GM12878 (cell line): ENCODE measurements at regions not wholly inside any gene's neighbourhood (a gene's known extent, or its start where the extent isn't known, plus 50 kb on each side); places are given as distances from the start of the nearest gene placed in this dataset.

ENCODE experiments used
- ATAC-seq: fragments of 200-7000 bp; cut with Tn5 transposase; 3 replicates; pipeline ENCODE4 v1.9.1; 2020; ENCODE audit warnings: mild to moderate bottlenecking, moderate library complexity
- BruUV-seq: library from RNA; stranded (reverse); fragments of 400-500 nt; replicated peaks from 2 replicates; lab custom pipeline; 2021; lab: Mats Ljungman, UMichigan
- CTCF ChIA-PET: fragments of 300-600 bp; sonication (Branson Sonifier 250); formaldehyde crosslinking; extraction: SDS; loops from one replicate; lab custom pipeline; 2021; ENCODE audit warnings: inconsistent platforms; lab: Yijun Ruan, JAX
- POLR2A ChIA-PET: fragments of 350-600 bp; formaldehyde crosslinking; extraction: SDS; loops from one replicate; lab custom pipeline; 2021; ENCODE audit warnings: inconsistent platforms; lab: Charles Lee
- RAD21 ChIA-PET: fragments of 300-600 bp; sonication (Branson Sonifier 250); formaldehyde crosslinking; loops from one replicate; lab custom pipeline; 2023; ENCODE audit warnings: antibody characterized with exemption; ENCODE audit not compliant: unreplicated experiment; lab: Charles Lee
- SMC1A ChIA-PET: fragments of 300-600 bp; sonication (Branson Sonifier 250); formaldehyde crosslinking; loops from one replicate; lab custom pipeline; 2023; ENCODE audit not compliant: unreplicated experiment, uncharacterized antibody; lab: Charles Lee
- DNase-seq: peaks from one replicate; pipeline ENCODE4 v3.0.0-alpha.2; 2011; ENCODE audit warnings: low read depth, low spot score
- FAIRE-seq: peaks from 3 replicates; lab custom pipeline; 2011; peaks lifted over from hg19 to GRCh38; lab: Jason Lieb, UNC
- H2AFZ ChIP-seq: 2 replicates; pipeline ENCODE4 v1.6.0; 2011; ENCODE audit warnings: low read depth, low read length, control low read depth; ENCODE audit not compliant: control insufficient read depth
- H3K27ac ChIP-seq: 2 replicates; pipeline ENCODE4 v1.5.1; 2011; ENCODE audit warnings: control low read depth; ENCODE audit not compliant: control insufficient read depth, insufficient read depth
- H3K27me3 ChIP-seq, 2 experiments: replicated peaks in 1 of 2; 2 replicates each; pipeline versions ENCODE4 v1.6.0 to v1.6.1; 2011; ENCODE audit warnings: low read length in 1 of 2; ENCODE audit not compliant: control insufficient read depth in 2 of 2, insufficient read depth in 2 of 2
- H3K36me3 ChIP-seq, 2 experiments: 2 replicates each; pipeline ENCODE4 v1.5.1; 2011; ENCODE audit warnings: low read length in 1 of 2; ENCODE audit not compliant: control insufficient read depth in 2 of 2, insufficient read depth in 2 of 2
- H3K4me1 ChIP-seq: 2 replicates; pipeline ENCODE4 v1.6.1; 2011; ENCODE audit warnings: mild to moderate bottlenecking, low read length, moderate library complexity, mixed read lengths; ENCODE audit not compliant: control insufficient read depth, insufficient read depth
- H3K4me2 ChIP-seq: 2 replicates; pipeline ENCODE4 v1.6.0; 2011; ENCODE audit warnings: control low read depth; ENCODE audit not compliant: control insufficient read depth, insufficient read depth
- H3K4me3 ChIP-seq: fragments of 200-600 bp; sonication (generic); 2 replicates; pipeline ENCODE4 v1.5.1; 2016
- H3K79me2 ChIP-seq: 2 replicates; pipeline ENCODE4 v1.6.0; 2011; ENCODE audit warnings: low read length; ENCODE audit not compliant: control insufficient read depth, insufficient read depth
- H3K9ac ChIP-seq: 2 replicates; pipeline ENCODE4 v1.8.0; 2011; ENCODE audit warnings: low read length, control low read depth, mixed read lengths; ENCODE audit not compliant: control insufficient read depth, insufficient read depth
- H3K9me3 ChIP-seq: replicated peaks from 3 replicates; pipeline ENCODE4 v1.5.1; 2011; ENCODE audit warnings: mild to moderate bottlenecking, low read length; ENCODE audit not compliant: control insufficient read depth, insufficient read depth
- H4K20me1 ChIP-seq: 2 replicates; pipeline ENCODE4 v1.6.0; 2011; ENCODE audit not compliant: control insufficient read depth, insufficient read depth
- EGR1 ChIP-seq, 2 experiments: IDR thresholded peaks; 1 replicate in 1 of 2; 2 replicates in 1 of 2; pipeline ENCODE4 v1.6.1; 2011 to 2012; ENCODE audit warnings: low read depth in 2 of 2, low read length in 2 of 2, borderline replicate concordance in 1 of 2, mild to moderate bottlenecking in 1 of 2, moderate library complexity in 1 of 2
- EP300 ChIP-seq, 2 experiments: fragments of 150-350 bp in 1 of 2; IDR thresholded peaks; 2 replicates each; pipeline ENCODE4 v1.6.1; 2011 to 2012; ENCODE audit warnings: low read depth in 2 of 2, low read length in 2 of 2, borderline replicate concordance in 1 of 2, improper control_type of control experiment in 1 of 2, inconsistent platforms in 1 of 2; ENCODE audit not compliant: control insufficient read depth in 1 of 2
- ETV6 ChIP-seq, 2 experiments: fragments of 450-650 bp in 1 of 2; IDR thresholded peaks in 1 of 2; conservative IDR thresholded peaks in 1 of 2; 2 replicates each; pipeline ENCODE4 v1.6.1; 2014; ENCODE audit warnings: antibody characterized with exemption in 1 of 2, borderline replicate concordance in 1 of 2, low read depth in 1 of 2, mild to moderate bottlenecking in 1 of 2, moderate library complexity in 1 of 2
- HDAC2 ChIP-seq: fragments of 200-600 bp; sonication (generic); IDR thresholded peaks from 2 replicates; pipeline ENCODE4 v1.6.1; 2017
- PML ChIP-seq: IDR thresholded peaks from 2 replicates; pipeline ENCODE4 v1.6.1; 2012; ENCODE audit warnings: low read length, inconsistent platforms
- RUNX3 ChIP-seq: IDR thresholded peaks from 2 replicates; pipeline ENCODE4 v1.6.1; 2012; ENCODE audit warnings: low read length, inconsistent platforms
- SUZ12 ChIP-seq: fragments of 200-600 bp; sonication (generic); IDR thresholded peaks from one replicate; pipeline ENCODE4 v1.6.1; 2018; ENCODE audit warnings: antibody characterized with exemption, mild to moderate bottlenecking; ENCODE audit not compliant: unreplicated experiment
- TCF7 ChIP-seq: IDR thresholded peaks from 2 replicates; pipeline ENCODE4 v1.6.1; 2014; ENCODE audit warnings: antibody characterized with exemption, borderline replicate concordance
- ZBED1 ChIP-seq: IDR thresholded peaks from 2 replicates; pipeline ENCODE4 v1.6.1; 2016; ENCODE audit warnings: borderline replicate concordance
- whole genome bisulfite sequencing: methylation state at CpG from one replicate; pipeline ENCODE4 v1.1.6; 2016; ENCODE audit warnings: low lambda C conversion rate; ENCODE audit not compliant: insufficient replicate concordance, insufficient coverage; ENCODE audit errors: missing lambda C conversion rate; 5-methylcytosine and 5-hydroxymethylcytosine counted together
- in situ Hi-C: fragments of 300-500 bp; cut with MboI; formaldehyde crosslinking; loops from 9 replicates; pipeline ENCODE4 v1.14.3; 2018; ENCODE audit warnings: mixed read lengths
- intact Hi-C: fragments of 100-400 bp; cut with micrococcal nuclease; formaldehyde crosslinking; loops from one replicate; pipeline ENCODE4 v1.14.2; 2022; ENCODE audit not compliant: unreplicated experiment
- TF ChIP-seq, protein P1 (sequence below): fragments of 150-350 bp; IDR thresholded peaks from 2 replicates; pipeline ENCODE4 v1.6.1; 2016; ENCODE audit warnings: low read depth, low read length
- TF ChIP-seq, protein P2 (sequence below): IDR thresholded peaks from 2 replicates; pipeline ENCODE4 v1.6.1; 2011; ENCODE audit warnings: borderline replicate concordance, low read depth, mild to moderate bottlenecking, moderate library complexity, mixed read lengths, low read length; ENCODE audit not compliant: insufficient read depth; ENCODE audit errors: extremely low read length
- TF ChIP-seq, protein P3 (sequence below): fragments of 450-650 bp; IDR thresholded peaks from 2 replicates; pipeline ENCODE4 v1.6.1; 2017; ENCODE audit warnings: mild to moderate bottlenecking, low read depth, inconsistent platforms; ENCODE audit not compliant: poor library complexity, severe bottlenecking
- TF ChIP-seq, protein P4 (sequence below): fragments of 450-650 bp; conservative IDR thresholded peaks from 2 replicates; pipeline ENCODE4 v1.6.1; 2017; ENCODE audit warnings: mild to moderate bottlenecking, moderate library complexity
- TF ChIP-seq, protein P5 (sequence below): IDR thresholded peaks from 2 replicates; pipeline ENCODE4 v1.6.1; 2011; ENCODE audit warnings: low read depth, mild to moderate bottlenecking, low read length, moderate library complexity, borderline replicate concordance; ENCODE audit errors: extremely low read depth

DNA sequence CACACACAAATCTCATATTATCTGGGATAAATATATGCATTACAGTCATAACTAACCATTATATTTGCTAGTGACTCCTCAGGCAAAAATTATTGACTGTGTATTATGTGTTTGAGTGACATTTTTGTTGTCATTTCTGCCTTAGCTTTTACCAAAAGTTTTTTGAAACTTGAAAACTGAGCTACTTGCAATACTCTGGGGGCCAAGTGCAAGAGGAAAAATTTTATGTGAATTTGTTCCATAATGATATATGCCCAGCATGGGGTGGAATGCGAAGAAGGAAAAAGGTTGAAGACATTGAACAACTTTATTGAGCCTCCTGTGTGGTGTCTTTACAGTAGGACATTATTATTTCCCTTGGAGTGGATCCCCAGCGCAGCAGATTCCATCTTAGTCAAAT, 176.8 kb upstream of the FERD3L start (continued):
- TF ChIP-seq, protein P1, sequence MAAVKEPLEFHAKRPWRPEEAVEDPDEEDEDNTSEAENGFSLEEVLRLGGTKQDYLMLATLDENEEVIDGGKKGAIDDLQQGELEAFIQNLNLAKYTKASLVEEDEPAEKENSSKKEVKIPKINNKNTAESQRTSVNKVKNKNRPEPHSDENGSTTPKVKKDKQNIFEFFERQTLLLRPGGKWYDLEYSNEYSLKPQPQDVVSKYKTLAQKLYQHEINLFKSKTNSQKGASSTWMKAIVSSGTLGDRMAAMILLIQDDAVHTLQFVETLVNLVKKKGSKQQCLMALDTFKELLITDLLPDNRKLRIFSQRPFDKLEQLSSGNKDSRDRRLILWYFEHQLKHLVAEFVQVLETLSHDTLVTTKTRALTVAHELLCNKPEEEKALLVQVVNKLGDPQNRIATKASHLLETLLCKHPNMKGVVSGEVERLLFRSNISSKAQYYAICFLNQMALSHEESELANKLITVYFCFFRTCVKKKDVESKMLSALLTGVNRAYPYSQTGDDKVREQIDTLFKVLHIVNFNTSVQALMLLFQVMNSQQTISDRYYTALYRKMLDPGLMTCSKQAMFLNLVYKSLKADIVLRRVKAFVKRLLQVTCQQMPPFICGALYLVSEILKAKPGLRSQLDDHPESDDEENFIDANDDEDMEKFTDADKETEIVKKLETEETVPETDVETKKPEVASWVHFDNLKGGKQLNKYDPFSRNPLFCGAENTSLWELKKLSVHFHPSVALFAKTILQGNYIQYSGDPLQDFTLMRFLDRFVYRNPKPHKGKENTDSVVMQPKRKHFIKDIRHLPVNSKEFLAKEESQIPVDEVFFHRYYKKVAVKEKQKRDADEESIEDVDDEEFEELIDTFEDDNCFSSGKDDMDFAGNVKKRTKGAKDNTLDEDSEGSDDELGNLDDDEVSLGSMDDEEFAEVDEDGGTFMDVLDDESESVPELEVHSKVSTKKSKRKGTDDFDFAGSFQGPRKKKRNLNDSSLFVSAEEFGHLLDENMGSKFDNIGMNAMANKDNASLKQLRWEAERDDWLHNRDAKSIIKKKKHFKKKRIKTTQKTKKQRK = no peak
- TF ChIP-seq PML (no peak), TCF7 (no peak), ZBED1 (no peak), HDAC2 (no peak), SUZ12 (no peak), EP300 (IDR thresholded peaks at IDR 0.05; ENCODE audit: borderline replicate concordance in 1 of 2, control insufficient read depth in 1 of 2, low read depth in 2 of 2, low read length in 2 of 2) (no peak), RUNX3 (no peak)

DNA sequence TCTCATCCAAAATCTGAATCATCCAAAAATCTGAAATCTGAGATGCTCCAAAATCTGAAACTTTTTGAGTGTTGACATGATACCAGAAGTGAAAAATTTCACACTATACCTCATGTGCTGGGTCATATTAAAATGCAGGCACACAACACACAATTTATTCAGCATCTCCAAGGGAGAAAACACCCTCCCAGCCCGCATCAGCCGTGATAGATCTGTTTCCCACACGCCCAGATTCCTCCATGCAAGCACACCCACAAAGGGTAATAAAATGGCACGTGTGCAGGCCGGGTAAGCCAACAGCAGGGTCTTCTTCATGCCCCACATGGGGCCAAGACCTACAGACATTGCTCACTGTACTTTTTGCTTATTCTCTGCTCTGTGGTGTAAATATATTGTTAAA, 173.1 kb upstream of the FERD3L start:
- intact Hi-C loops = no loop called here
- Histone ChIP-seq H3K27me3 (no peaks in the 10 kb centered on the region; a peak in 1 of 4 replicates), H4K20me1 (no peaks in the 10 kb centered on the region), H3K36me3 (no peaks in the 10 kb centered on the region), H3K4me3 (no peak overlapping the region), H3K9ac (no peak overlapping the region), H3K79me2 (no peaks in the 10 kb centered on the region), H2AFZ (no peak overlapping the region), H3K4me1 (no peaks in the 10 kb centered on the region), H3K4me2 (no peak overlapping the region), H3K27ac (no peak overlapping the region), H3K9me3 (no peaks in the 10 kb centered on the region)
- ATAC-seq (no peak), DNase-seq (no peak), FAIRE-seq (no peak)
- RAD21 ChIA-PET = no interaction called here
- CTCF ChIA-PET = no interaction called here
- in situ Hi-C loops = no loop called here
- SMC1A ChIA-PET = no interaction called here
- POLR2A ChIA-PET = no interaction called here
- WGBS = 8% methylated on average over 5 of the region's 5 CpGs
- no TSS peak for BruUV-seq
- TF ChIP-seq, protein P2, sequence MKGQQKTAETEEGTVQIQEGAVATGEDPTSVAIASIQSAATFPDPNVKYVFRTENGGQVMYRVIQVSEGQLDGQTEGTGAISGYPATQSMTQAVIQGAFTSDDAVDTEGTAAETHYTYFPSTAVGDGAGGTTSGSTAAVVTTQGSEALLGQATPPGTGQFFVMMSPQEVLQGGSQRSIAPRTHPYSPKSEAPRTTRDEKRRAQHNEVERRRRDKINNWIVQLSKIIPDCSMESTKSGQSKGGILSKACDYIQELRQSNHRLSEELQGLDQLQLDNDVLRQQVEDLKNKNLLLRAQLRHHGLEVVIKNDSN = no peak
- TF ChIP-seq, protein P3, sequence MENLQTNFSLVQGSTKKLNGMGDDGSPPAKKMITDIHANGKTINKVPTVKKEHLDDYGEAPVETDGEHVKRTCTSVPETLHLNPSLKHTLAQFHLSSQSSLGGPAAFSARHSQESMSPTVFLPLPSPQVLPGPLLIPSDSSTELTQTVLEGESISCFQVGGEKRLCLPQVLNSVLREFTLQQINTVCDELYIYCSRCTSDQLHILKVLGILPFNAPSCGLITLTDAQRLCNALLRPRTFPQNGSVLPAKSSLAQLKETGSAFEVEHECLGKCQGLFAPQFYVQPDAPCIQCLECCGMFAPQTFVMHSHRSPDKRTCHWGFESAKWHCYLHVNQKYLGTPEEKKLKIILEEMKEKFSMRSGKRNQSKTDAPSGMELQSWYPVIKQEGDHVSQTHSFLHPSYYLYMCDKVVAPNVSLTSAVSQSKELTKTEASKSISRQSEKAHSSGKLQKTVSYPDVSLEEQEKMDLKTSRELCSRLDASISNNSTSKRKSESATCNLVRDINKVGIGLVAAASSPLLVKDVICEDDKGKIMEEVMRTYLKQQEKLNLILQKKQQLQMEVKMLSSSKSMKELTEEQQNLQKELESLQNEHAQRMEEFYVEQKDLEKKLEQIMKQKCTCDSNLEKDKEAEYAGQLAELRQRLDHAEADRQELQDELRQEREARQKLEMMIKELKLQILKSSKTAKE = no peak
- TF ChIP-seq EGR1 (IDR thresholded peaks at IDR 0.05; ENCODE audit: borderline replicate concordance in 1 of 2, low read depth in 2 of 2, low read length in 2 of 2) = no peak
- TF ChIP-seq, protein P4, sequence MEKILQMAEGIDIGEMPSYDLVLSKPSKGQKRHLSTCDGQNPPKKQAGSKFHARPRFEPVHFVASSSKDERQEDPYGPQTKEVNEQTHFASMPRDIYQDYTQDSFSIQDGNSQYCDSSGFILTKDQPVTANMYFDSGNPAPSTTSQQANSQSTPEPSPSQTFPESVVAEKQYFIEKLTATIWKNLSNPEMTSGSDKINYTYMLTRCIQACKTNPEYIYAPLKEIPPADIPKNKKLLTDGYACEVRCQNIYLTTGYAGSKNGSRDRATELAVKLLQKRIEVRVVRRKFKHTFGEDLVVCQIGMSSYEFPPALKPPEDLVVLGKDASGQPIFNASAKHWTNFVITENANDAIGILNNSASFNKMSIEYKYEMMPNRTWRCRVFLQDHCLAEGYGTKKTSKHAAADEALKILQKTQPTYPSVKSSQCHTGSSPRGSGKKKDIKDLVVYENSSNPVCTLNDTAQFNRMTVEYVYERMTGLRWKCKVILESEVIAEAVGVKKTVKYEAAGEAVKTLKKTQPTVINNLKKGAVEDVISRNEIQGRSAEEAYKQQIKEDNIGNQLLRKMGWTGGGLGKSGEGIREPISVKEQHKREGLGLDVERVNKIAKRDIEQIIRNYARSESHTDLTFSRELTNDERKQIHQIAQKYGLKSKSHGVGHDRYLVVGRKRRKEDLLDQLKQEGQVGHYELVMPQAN = no peak
- TF ChIP-seq, protein P5, sequence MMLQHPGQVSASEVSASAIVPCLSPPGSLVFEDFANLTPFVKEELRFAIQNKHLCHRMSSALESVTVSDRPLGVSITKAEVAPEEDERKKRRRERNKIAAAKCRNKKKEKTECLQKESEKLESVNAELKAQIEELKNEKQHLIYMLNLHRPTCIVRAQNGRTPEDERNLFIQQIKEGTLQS = no peak
- TF ChIP-seq RUNX3 = no peak
- no peak for TF ChIP-seq ETV6 (conservative IDR thresholded peaks at IDR 0.05 in 1 of 2, IDR thresholded peaks at IDR 0.05 in 1 of 2; ENCODE audit: borderline replicate concordance in 1 of 2, low read depth in 1 of 2)
